ENCODE measurements at regions not wholly inside any gene's neighbourhood (a gene's known extent, or its start where the extent isn't known, plus 50 kb on each side); places are given as distances from the start of the nearest gene placed in this dataset.

GRCh38 chr5:118185018-118185417 lies 803.3 kb downstream of the DTWD2 start:
- H3K9me3 Mint-ChIP-seq (ENCODE audit: unreplicated experiment): no peaks in the 10 kb centered on the region
- DNase-seq (ENCODE audit: unreplicated experiment): no peak
- no peak for TF ChIP-seq CTCF (IDR thresholded peaks at IDR 0.05; ENCODE audit: unreplicated experiment)
- no peak overlapping the region for H3K4me3 Mint-ChIP-seq (ENCODE audit: unreplicated experiment)
- CTCF ChIA-PET: no interaction called here
- no peaks in the 10 kb centered on the region for H3K4me1 Mint-ChIP-seq (ENCODE audit: insufficient read depth, unreplicated experiment)
- no peak overlapping the region for H3K27ac Mint-ChIP-seq (ENCODE audit: low read depth, unreplicated experiment)
- POLR2A ChIA-PET: no interaction called here
- H3K36me3 Mint-ChIP-seq (ENCODE audit: insufficient read depth, unreplicated experiment): no peaks in the 10 kb centered on the region
- no peaks in the 10 kb centered on the region for H3K27me3 Mint-ChIP-seq (ENCODE audit: insufficient read depth, unreplicated experiment)
- intact Hi-C loops (cut with micrococcal nuclease): no loop called here
- no TSS peak for BruUV-seq (replicated peaks)

- H3K9me3 Mint-ChIP-seq (ENCODE audit: unreplicated experiment): no peaks in the 10 kb centered on the region
- ChIA-PET CTCF (no interaction called here), POLR2A (interaction anchor here (0.7 kb wide), 1 partner anchor 799 kb away, joined by 4 read pairs; no protein-coding TSS in a partner anchor)
- DNase-seq (ENCODE audit: unreplicated experiment): no peak
- no peaks in the 10 kb centered on the region for H3K36me3 Mint-ChIP-seq (ENCODE audit: insufficient read depth, unreplicated experiment)
- H3K27me3 Mint-ChIP-seq (ENCODE audit: insufficient read depth, unreplicated experiment): no peaks in the 10 kb centered on the region
- no TSS peak for BruUV-seq (replicated peaks)
- H3K4me3 Mint-ChIP-seq (ENCODE audit: unreplicated experiment): no peak overlapping the region
- H3K27ac Mint-ChIP-seq (ENCODE audit: low read depth, unreplicated experiment): no peak overlapping the region
- intact Hi-C loops (cut with micrococcal nuclease): no loop called here
- no peak for TF ChIP-seq CTCF (IDR thresholded peaks at IDR 0.05; ENCODE audit: unreplicated experiment)
- no peaks in the 10 kb centered on the region for H3K4me1 Mint-ChIP-seq (ENCODE audit: insufficient read depth, unreplicated experiment)
Observed at GRCh38 chr5:118176146-118176545, 812.2 kb downstream of the DTWD2 start.

- CTCF ChIA-PET: interaction anchor here (0.9 kb wide), 1 partner anchor 362 kb away, joined by 3 read pairs; no protein-coding TSS in a partner anchor
- no peak overlapping the region for H3K27ac Mint-ChIP-seq (ENCODE audit: low read depth, unreplicated experiment)
- H3K4me1 Mint-ChIP-seq (ENCODE audit: insufficient read depth, unreplicated experiment): no peaks in the 10 kb centered on the region
- no TSS peak for BruUV-seq (replicated peaks)
- H3K9me3 Mint-ChIP-seq (ENCODE audit: unreplicated experiment): no peaks in the 10 kb centered on the region
- POLR2A ChIA-PET: interaction anchor here (0.7 kb wide), 1 partner anchor 17 kb away, joined by 3 read pairs; no protein-coding TSS in a partner anchor
- no peak overlapping the region for H3K4me3 Mint-ChIP-seq (ENCODE audit: unreplicated experiment)
- intact Hi-C loops (cut with micrococcal nuclease): no loop called here
- H3K27me3 Mint-ChIP-seq (ENCODE audit: insufficient read depth, unreplicated experiment): no peaks in the 10 kb centered on the region
- no peak for DNase-seq (ENCODE audit: unreplicated experiment)
- TF ChIP-seq CTCF (IDR thresholded peaks at IDR 0.05; ENCODE audit: unreplicated experiment): no peak
- no peaks in the 10 kb centered on the region for H3K36me3 Mint-ChIP-seq (ENCODE audit: insufficient read depth, unreplicated experiment)
Observed at GRCh38 chr5:118174671-118175070, 813.7 kb downstream of the DTWD2 start.

- no TSS peak for BruUV-seq (replicated peaks)
- Mint-ChIP-seq H3K4me1 (ENCODE audit: insufficient read depth, unreplicated experiment) (no peaks in the 10 kb centered on the region), H3K27me3 (ENCODE audit: insufficient read depth, unreplicated experiment) (no peaks in the 10 kb centered on the region), H3K4me3 (ENCODE audit: unreplicated experiment) (no peak overlapping the region), H3K27ac (ENCODE audit: low read depth, unreplicated experiment) (no peak overlapping the region), H3K36me3 (ENCODE audit: insufficient read depth, unreplicated experiment) (no peaks in the 10 kb centered on the region), H3K9me3 (ENCODE audit: unreplicated experiment) (no peaks in the 10 kb centered on the region)
- POLR2A ChIA-PET: no interaction called here
- TF ChIP-seq CTCF (IDR thresholded peaks at IDR 0.05; ENCODE audit: unreplicated experiment): no peak
- intact Hi-C loops (cut with micrococcal nuclease): no loop called here
- DNase-seq (ENCODE audit: unreplicated experiment): no peak
- CTCF ChIA-PET: no interaction called here
Observed at GRCh38 chr5:118173340-118173739, 815.0 kb downstream of the DTWD2 start.
